ENCODE measurements at regions not wholly inside any gene's neighbourhood (a gene's known extent, or its start where the extent isn't known, plus 50 kb on each side); places are given as distances from the start of the nearest gene placed in this dataset.

GRCh38 chr4:170979736-170980135 lies 833.5 kb upstream of the GALNTL6 start:
- no peak for TF ChIP-seq MXI1 (conservative IDR thresholded peaks at IDR 0.05; ENCODE audit: poor library complexity, severe bottlenecking)
- TF ChIP-seq CTCF (IDR thresholded peaks at IDR 0.05; ENCODE audit: poor library complexity, severe bottlenecking), result no peak
